ENCODE measurements at regions not wholly inside any gene's neighbourhood (a gene's known extent, or its start where the extent isn't known, plus 50 kb on each side); places are given as distances from the start of the nearest gene placed in this dataset.
"Not testable (repeated sequence)": the region's sequence is repeated elsewhere in the genome, so short reads cannot be mapped to it uniquely, and the experiment has no call there.

DNA sequence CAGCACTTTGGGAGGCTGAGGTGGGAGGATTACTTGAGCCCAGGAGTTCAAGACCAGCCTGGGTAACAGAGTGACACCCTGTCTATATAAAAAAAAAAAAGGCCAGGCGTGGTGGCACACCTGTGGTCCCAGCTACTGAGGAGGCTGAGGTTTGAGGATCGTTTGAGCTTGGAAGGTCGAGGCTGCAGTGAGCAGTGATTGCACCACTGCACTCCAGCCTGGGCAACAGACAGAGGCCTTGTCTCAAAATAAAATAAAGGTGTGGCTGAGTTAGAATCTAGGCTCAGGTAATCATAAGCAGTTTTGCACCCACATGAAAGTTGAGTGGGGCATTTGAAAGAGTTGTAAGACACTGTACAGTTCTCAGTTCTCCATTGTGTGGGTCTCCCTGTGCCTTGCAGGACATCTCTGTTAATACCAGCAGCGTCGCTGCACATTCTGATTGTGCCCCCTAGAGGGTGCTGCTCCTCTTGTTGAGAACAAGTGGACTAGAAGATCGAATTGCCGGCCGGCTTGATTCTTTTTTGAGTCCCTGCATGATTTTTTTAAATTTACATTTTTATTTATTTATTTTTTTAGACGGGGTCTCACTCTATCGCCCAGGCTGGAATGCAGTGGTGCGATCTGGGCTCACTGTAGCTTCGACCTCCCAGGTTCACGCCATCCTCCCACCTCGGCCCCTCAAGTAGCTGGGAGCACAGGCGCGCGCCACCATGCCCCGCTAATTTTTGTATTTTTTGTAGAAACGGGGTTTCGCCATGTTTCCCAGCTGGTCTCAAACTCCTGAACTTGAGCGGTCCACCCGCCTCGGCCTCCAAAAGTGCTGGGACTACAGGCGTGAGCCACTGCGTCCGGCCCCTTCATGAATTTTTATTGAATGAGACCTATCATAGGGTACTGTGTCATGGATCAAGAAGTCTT lies 73.6 kb upstream of the RBMX start:
- no peaks in the 10 kb centered on the region for H3K4me1 ChIP-seq (ENCODE audit: low read depth)
- no peaks in the 10 kb centered on the region for H3K27me3 ChIP-seq
- no peaks in the 10 kb centered on the region for H3K9me3 ChIP-seq (ENCODE audit: low read depth)
- DNase-seq (ENCODE audit: low read depth in 1 of 2, low spot score in 1 of 2): peak; percentile 72 to 76
- no peak overlapping the region for H3K27ac ChIP-seq
- TF ChIP-seq, protein P1, sequence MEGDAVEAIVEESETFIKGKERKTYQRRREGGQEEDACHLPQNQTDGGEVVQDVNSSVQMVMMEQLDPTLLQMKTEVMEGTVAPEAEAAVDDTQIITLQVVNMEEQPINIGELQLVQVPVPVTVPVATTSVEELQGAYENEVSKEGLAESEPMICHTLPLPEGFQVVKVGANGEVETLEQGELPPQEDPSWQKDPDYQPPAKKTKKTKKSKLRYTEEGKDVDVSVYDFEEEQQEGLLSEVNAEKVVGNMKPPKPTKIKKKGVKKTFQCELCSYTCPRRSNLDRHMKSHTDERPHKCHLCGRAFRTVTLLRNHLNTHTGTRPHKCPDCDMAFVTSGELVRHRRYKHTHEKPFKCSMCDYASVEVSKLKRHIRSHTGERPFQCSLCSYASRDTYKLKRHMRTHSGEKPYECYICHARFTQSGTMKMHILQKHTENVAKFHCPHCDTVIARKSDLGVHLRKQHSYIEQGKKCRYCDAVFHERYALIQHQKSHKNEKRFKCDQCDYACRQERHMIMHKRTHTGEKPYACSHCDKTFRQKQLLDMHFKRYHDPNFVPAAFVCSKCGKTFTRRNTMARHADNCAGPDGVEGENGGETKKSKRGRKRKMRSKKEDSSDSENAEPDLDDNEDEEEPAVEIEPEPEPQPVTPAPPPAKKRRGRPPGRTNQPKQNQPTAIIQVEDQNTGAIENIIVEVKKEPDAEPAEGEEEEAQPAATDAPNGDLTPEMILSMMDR (IDR thresholded peaks at IDR 0.05; ENCODE audit: low read depth, low read length): peak; percentile 63
- no peaks in the 10 kb centered on the region for H3K36me3 ChIP-seq
- H3K4me3 ChIP-seq: no peak overlapping the region

DNA sequence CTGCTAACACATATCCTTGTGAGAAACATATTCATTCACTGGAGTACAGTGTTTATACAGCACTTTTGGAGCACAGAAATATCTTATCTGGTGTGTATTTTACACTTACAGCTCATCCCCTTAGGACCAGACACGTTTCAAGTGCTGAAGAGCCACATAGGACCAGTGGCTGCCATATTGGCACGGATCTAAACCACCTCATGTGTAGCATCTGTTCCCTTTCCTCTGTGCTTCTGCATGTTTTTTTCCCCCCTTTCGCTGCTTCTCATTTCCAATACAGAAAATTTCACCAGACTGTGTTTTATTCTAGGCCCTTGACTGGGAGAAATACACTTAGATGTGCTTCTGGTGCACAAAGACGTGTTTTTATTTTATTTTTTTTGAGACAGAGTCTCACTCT lies 69.7 kb upstream of the RBMX start:
- no peak overlapping the region for H3K27ac ChIP-seq
- H3K4me3 ChIP-seq: no peak overlapping the region
- no peaks in the 10 kb centered on the region for H3K4me1 ChIP-seq (ENCODE audit: low read depth)
- H3K36me3 ChIP-seq: no peaks in the 10 kb centered on the region
- TF ChIP-seq, protein P1 (IDR thresholded peaks at IDR 0.05; ENCODE audit: low read depth, low read length): no peak
- no peak for DNase-seq (ENCODE audit: low read depth in 1 of 2, low spot score in 1 of 2)
- no peaks in the 10 kb centered on the region for H3K9me3 ChIP-seq (ENCODE audit: low read depth)
- H3K27me3 ChIP-seq: no peaks in the 10 kb centered on the region

DNA sequence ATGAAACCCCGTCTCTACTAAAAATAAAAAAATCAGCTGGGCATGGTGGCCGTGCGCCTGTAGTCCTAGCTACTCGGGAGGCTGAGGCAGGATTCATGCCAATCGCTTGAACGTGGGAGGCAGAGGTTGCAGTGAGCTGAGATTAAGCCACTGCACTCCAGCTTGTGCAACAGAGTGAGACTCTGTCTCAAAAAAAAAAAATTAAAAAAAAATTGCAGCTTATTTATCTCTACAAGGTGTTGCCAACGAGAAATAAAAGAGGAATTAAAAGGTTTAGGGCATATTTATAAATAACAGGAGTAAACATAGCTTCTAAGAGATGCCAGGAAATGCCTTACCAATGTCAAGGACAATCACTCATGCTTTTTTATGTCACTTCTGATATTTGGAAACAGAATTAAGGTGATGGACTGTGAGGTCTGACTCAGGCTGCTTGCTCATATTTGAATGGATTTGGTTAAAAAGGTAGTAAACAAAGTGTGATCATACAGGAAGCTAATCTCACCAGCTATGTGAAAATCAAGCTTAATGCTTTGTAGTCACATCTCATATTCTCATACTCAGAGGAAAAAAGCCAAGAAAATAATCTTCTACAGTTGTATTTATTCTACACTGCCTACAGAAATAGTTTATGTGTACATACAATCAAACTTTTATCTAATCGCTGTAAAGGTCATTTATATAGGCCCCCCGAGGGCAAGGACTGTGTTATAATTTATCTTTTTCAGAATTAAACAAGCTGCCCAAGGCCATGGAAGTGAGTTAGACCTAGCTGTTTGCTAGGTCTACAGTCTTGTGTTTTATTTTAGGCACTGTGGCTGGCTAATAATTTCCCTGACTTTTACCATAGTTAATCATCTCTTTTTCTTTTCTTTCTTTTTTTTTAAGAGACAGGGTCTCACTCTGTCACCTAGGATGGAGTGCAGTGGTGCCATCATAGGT lies 61.1 kb upstream of the RBMX start:
- no peak for DNase-seq (ENCODE audit: low read depth in 1 of 2, low spot score in 1 of 2)
- Histone ChIP-seq H3K9me3 (ENCODE audit: low read depth) (no peaks in the 10 kb centered on the region), H3K4me1 (ENCODE audit: low read depth) (no peaks in the 10 kb centered on the region), H3K27me3 (no peaks in the 10 kb centered on the region), H3K36me3 (no peaks in the 10 kb centered on the region), H3K4me3 (no peak overlapping the region), H3K27ac (no peak overlapping the region)
- TF ChIP-seq, protein P1 (IDR thresholded peaks at IDR 0.05; ENCODE audit: low read depth, low read length): no peak

DNA sequence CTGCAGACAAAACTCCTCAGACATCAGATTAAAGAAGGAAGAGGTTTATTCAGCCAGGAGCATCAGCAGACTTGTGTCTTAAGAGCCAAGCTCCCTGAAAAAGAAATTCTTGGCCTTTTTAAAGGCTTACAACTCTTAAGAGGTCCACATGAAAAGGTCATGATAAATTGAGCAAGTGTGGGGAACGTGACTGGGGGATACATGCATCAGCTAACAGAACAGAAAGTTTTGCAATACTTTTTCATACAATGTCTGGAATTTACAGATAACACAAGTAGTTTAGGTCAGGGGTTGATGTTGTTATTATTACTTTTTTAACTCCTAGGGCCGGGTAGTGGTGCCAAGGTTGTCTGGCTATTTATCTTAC lies 55.6 kb upstream of the RBMX start:
- DNase-seq (ENCODE audit: low read depth in 1 of 2, low spot score in 1 of 2): peak in 1 of 2 donors; percentile 71
- Histone ChIP-seq H3K27ac (no peak overlapping the region), H3K27me3 (no peaks in the 10 kb centered on the region), H3K4me3 (no peak overlapping the region), H3K9me3 (ENCODE audit: low read depth) (no peaks in the 10 kb centered on the region), H3K4me1 (ENCODE audit: low read depth) (no peaks in the 10 kb centered on the region), H3K36me3 (no peaks in the 10 kb centered on the region)
- TF ChIP-seq, protein P1 (IDR thresholded peaks at IDR 0.05; ENCODE audit: low read depth, low read length): no peak

DNA sequence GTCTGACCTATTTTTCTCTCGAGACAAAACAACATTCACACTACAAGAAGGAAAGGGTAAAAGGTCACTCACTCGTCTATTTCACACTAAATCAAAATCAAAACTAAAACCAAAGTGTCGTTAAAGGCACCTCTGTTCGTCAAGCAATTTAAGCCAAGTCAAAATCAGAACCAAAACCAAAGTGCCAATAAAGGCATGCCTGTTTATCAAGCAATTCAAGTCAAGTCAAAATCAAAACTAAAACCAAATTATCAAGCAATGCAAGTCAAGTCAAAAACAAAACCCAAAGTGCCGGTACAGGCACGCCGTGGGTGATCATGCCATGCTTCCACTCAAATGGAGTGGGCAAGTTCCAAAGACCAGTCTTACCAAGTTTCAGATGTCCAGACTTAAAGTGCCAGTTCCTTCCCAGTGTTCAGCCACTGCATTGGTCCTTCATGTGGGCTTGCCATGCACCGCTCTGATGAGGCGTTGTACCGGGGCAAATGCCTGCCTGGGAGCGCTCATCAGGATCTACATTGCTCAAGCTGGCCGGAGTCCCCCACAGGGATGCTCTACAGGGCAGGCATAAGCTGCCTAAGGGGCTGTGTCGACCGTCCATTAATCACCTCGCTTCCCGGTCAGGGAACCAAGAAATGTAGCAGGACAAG lies 55.1 kb upstream of the RBMX start:
- H3K4me1 ChIP-seq (ENCODE audit: low read depth); H3K27ac ChIP-seq; H3K4me3 ChIP-seq; H3K27me3 ChIP-seq; H3K9me3 ChIP-seq (ENCODE audit: low read depth); H3K36me3 ChIP-seq; DNase-seq (ENCODE audit: low read depth in 1 of 2, low spot score in 1 of 2): not testable (repeated sequence)

DNA sequence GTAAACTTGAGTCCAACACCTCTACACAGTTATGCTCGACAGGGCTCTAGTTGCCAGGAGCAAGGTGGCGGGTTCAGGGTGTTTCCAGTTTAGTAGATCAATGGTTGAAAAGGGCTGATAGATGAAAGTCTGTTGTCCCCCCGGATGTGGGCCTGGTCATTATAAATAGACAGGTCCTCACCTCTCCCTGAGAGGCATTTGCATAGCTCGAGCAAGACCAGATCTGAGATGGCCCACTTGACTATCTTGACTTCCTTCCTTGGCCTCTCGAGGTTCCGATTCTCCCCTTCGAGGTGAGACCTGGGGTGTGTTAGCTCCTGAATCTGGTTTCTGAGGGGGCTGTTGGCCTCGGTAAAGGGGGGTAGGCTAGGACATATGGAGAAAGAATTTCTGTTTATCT lies 54.1 kb upstream of the RBMX start:
- not testable (repeated sequence) for H3K4me1 ChIP-seq (ENCODE audit: low read depth); H3K36me3 ChIP-seq; H3K9me3 ChIP-seq (ENCODE audit: low read depth); DNase-seq (ENCODE audit: low read depth in 1 of 2, low spot score in 1 of 2); H3K4me3 ChIP-seq; H3K27me3 ChIP-seq; H3K27ac ChIP-seq

Measured in cardiac muscle cell (in vitro differentiated cells and primary cell).